Astrocyte (in vitro differentiated cells and primary cell): ENCODE measurements at regions not wholly inside any gene's neighbourhood (a gene's known extent, or its start where the extent isn't known, plus 50 kb on each side); places are given as distances from the start of the nearest gene placed in this dataset.

ENCODE experiments used
- EZH2 ChIP-seq: IDR thresholded peaks from 2 replicates; pipeline ENCODE4 v1.6.1; 2012; ENCODE audit warnings: mild to moderate bottlenecking, low read length, inconsistent platforms; ENCODE audit not compliant: insufficient read depth
- TF ChIP-seq, protein P1 (sequence below): IDR thresholded peaks from 2 replicates; pipeline ENCODE4 v1.5.1; 2011; ENCODE audit warnings: low read depth, mild to moderate bottlenecking, inconsistent platforms, low read length, moderate library complexity; ENCODE audit not compliant: insufficient read depth

GRCh38 chr10:57023626-57024025 is 662.6 kb upstream of the ZWINT start:
- TF ChIP-seq, protein P1, sequence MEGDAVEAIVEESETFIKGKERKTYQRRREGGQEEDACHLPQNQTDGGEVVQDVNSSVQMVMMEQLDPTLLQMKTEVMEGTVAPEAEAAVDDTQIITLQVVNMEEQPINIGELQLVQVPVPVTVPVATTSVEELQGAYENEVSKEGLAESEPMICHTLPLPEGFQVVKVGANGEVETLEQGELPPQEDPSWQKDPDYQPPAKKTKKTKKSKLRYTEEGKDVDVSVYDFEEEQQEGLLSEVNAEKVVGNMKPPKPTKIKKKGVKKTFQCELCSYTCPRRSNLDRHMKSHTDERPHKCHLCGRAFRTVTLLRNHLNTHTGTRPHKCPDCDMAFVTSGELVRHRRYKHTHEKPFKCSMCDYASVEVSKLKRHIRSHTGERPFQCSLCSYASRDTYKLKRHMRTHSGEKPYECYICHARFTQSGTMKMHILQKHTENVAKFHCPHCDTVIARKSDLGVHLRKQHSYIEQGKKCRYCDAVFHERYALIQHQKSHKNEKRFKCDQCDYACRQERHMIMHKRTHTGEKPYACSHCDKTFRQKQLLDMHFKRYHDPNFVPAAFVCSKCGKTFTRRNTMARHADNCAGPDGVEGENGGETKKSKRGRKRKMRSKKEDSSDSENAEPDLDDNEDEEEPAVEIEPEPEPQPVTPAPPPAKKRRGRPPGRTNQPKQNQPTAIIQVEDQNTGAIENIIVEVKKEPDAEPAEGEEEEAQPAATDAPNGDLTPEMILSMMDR = no peak
- no peak for TF ChIP-seq EZH2
